Ramos (cell line): ENCODE measurements at regions not wholly inside any gene's neighbourhood (a gene's known extent, or its start where the extent isn't known, plus 50 kb on each side); places are given as distances from the start of the nearest gene placed in this dataset.

Experiments used
- in situ Hi-C: fragments of 300-500 bp; cut with MboI; formaldehyde crosslinking; loops from one replicate; pipeline ENCODE4 v1.14.3; 2022; ENCODE audit warnings: low sequenced_read_pairs; ENCODE audit not compliant: unreplicated experiment

GRCh38 chr3:59277201-59277600 lies 227.4 kb upstream of the CFAP20DC start:
- in situ Hi-C loops, result no loop called here

GRCh38 chr3:59273976-59274375 lies 224.2 kb upstream of the CFAP20DC start:
- in situ Hi-C loops, result no loop called here

- in situ Hi-C loops, result no loop called here
These were observed 222.1 kb upstream of the CFAP20DC start for GRCh38 chr3:59271971-59272370.

- in situ Hi-C loops, result no loop called here
These were observed 221.1 kb upstream of the CFAP20DC start for GRCh38 chr3:59270921-59271320.

- in situ Hi-C loops, result no loop called here
These were observed 220.4 kb upstream of the CFAP20DC start for GRCh38 chr3:59270209-59270608.

DNA sequence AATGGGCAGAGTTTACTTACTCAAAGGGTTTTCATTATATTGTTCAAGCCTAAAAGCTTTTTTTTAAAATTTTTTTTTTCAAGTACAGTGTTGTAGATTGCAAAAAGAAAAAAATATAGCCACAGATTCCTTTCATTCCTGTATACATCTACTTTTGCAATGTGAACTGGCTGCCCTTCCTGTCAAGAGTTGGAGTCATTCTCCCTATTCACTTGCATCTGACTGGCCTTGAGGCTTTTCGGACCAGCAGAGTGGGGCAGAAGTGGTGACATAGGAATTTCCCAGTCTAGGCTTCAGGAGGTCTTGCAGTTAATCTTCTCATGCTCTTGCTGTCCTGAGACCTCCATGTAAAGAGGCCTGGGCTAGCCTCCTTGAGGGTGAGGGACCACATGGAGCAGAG lies 218.3 kb upstream of the CFAP20DC start:
- in situ Hi-C loops, result no loop called here

DNA sequence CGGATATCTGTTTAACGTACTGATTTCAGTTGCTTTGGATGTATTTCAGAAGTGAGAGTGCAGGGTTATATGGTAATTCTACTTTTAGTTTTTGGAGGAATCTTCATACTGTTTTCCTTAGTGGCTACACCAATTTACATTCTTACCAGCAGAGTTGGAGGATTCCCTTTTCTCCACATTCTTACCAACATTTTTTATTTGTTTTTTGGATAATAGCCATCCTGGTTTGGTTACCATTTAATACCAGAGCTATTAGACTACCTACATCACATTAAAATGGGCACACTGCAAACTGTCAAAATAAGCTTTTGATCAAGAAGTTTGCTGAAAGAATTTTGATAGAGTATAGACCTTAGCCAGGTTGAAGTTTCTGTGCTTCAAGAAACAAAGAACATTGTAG lies 217.2 kb upstream of the CFAP20DC start:
- in situ Hi-C loops, result no loop called here

GRCh38 chr3:59266551-59266950 lies 216.7 kb upstream of the CFAP20DC start:
- in situ Hi-C loops, result no loop called here

GRCh38 chr3:59265566-59265965 lies 215.7 kb upstream of the CFAP20DC start:
- in situ Hi-C loops, result no loop called here

- in situ Hi-C loops, result no loop called here
These were observed 214.5 kb upstream of the CFAP20DC start for GRCh38 chr3:59264366-59264765.

DNA sequence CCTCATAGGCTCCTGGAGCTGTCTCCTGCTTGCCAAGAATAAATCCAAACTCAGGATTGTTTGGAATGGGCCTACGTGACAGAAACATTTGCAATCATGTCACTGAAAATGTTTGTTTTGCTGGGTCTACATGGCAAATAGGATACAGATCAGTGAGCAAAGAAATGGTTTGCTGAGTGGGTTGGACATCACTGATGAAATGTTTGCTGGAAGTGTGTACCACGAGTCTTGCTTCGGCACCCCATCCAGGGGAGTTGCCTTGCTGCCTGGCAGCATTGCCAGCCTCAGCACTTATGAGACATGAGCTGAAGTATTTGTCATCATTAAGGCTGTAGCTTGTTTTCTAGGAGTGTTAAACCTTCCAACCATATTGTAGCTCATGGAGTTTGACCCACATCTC lies 213.3 kb upstream of the CFAP20DC start:
- in situ Hi-C loops, result no loop called here

GRCh38 chr3:59262076-59262498 lies 212.3 kb upstream of the CFAP20DC start:
- in situ Hi-C loops, result no loop called here

- in situ Hi-C loops, result no loop called here
These were observed 211.2 kb upstream of the CFAP20DC start for GRCh38 chr3:59261009-59261408.

GRCh38 chr3:59258550-59259260 lies 208.9 kb upstream of the CFAP20DC start:
- in situ Hi-C loops, result no loop called here

GRCh38 chr3:59257506-59257905 lies 207.7 kb upstream of the CFAP20DC start:
- in situ Hi-C loops, result no loop called here

GRCh38 chr3:59256230-59256629 lies 206.4 kb upstream of the CFAP20DC start:
- in situ Hi-C loops, result no loop called here

- in situ Hi-C loops, result no loop called here
These were observed 205.2 kb upstream of the CFAP20DC start for GRCh38 chr3:59254976-59255375.

DNA sequence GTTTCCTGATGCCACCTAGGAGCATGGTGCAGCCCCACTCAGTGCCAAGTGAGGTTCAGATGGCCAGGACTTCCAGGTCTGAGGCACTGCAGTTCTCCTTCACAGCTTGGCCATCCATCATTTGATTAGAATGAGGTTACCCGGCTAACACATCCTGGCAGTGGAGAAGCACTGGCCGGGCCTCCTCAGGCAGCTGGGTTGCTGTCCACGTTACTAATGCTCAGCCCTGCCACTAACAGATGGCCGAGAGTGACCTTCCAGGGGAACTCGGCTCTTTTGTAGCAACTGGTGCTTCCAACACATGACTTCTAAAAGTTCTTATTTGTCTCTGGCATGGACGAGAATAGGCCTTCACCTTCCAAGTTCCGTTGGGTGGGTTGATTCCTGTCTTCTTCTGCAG lies 204.6 kb upstream of the CFAP20DC start:
- in situ Hi-C loops, result no loop called here

- in situ Hi-C loops, result no loop called here
These were observed 203.7 kb upstream of the CFAP20DC start for GRCh38 chr3:59253523-59253922.

GRCh38 chr3:59251869-59252268 lies 202.0 kb upstream of the CFAP20DC start:
- in situ Hi-C loops, result no loop called here

DNA sequence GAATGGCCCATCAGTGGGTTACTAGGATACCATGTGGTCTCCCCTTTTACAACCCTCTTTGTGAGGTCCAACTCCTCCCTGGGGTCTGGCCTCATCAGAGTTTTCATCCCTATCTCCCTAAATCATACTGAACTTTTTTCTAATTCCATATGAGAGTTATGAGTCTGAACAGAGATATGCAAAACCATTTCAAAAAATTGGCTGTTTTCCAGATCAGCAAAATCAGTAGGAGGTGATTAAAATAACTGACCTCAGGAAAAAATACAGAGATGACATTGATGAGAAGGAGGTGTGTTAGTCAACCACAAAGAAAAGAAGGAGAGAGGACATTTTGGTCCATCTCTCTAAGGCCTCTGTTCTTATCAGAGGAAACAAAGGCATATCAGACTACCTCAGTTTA lies 200.8 kb upstream of the CFAP20DC start:
- in situ Hi-C loops, result no loop called here

DNA sequence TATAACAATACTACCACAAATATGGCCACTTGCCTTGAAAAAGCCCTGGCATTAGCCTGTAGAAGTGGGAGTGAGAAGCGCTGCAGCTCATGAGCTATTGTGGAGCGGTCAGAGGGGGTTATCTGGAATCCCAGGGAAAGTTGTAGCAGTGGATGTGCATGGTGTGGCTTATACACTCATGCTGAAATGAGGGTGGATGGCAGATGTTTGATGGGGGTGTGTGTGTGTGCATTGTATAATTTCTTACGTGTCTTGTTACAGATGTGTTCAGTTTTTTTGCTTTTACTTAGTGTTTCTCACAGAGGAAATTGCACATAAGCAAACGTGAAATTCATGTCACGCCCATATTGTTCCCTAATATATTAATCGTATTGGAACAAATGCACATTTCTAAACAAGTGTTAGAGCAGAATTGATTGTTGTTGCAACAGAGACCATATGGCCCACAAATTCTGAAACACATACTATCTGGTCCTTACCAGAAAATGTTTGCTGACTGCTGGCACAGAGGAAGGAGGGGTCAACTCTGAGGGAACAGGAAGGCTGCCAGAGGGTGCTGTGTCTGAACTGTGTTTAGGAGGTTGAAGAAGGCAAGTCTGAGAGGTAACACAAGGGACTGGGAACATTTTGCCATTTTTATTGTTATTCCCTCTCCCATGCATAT lies 200.0 kb upstream of the CFAP20DC start:
- in situ Hi-C loops, result no loop called here
